C4-2B (cell line): ENCODE measurements at regions not wholly inside any gene's neighbourhood (a gene's known extent, or its start where the extent isn't known, plus 50 kb on each side); places are given as distances from the start of the nearest gene placed in this dataset.

ENCODE experiments used
- ZFX ChIP-seq: fragments of 450-650 bp; IDR thresholded peaks from 2 replicates; pipeline ENCODE4 v1.6.1; 2017
- TF ChIP-seq, protein P1 (sequence below): fragments of 450-650 bp; conservative IDR thresholded peaks from 2 replicates; pipeline ENCODE4 v1.5.1; 2017; ENCODE audit warnings: mild to moderate bottlenecking

- TF ChIP-seq, protein P1, sequence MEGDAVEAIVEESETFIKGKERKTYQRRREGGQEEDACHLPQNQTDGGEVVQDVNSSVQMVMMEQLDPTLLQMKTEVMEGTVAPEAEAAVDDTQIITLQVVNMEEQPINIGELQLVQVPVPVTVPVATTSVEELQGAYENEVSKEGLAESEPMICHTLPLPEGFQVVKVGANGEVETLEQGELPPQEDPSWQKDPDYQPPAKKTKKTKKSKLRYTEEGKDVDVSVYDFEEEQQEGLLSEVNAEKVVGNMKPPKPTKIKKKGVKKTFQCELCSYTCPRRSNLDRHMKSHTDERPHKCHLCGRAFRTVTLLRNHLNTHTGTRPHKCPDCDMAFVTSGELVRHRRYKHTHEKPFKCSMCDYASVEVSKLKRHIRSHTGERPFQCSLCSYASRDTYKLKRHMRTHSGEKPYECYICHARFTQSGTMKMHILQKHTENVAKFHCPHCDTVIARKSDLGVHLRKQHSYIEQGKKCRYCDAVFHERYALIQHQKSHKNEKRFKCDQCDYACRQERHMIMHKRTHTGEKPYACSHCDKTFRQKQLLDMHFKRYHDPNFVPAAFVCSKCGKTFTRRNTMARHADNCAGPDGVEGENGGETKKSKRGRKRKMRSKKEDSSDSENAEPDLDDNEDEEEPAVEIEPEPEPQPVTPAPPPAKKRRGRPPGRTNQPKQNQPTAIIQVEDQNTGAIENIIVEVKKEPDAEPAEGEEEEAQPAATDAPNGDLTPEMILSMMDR, result no peak
- no peak for TF ChIP-seq ZFX
Observed at GRCh38 chr17:69958063-69958462, 117.0 kb upstream of the KCNJ16 start.
